Skeletal muscle satellite cell (primary cell): ENCODE measurements at regions not wholly inside any gene's neighbourhood (a gene's known extent, or its start where the extent isn't known, plus 50 kb on each side); places are given as distances from the start of the nearest gene placed in this dataset.

Experiments used
- H3K27me3 ChIP-seq: 2 replicates; pipeline ENCODE4 v1.7.0; 2013; ENCODE audit warnings: low read length; ENCODE audit not compliant: control insufficient read depth, insufficient read depth
- H3K36me3 ChIP-seq: 2 replicates; pipeline ENCODE4 v1.7.0; 2013; ENCODE audit warnings: mild to moderate bottlenecking, control low read depth, low read length; ENCODE audit not compliant: insufficient read depth
- H3K4me1 ChIP-seq: 2 replicates; pipeline ENCODE4 v1.7.0; 2013; ENCODE audit warnings: low read length; ENCODE audit not compliant: control insufficient read depth, insufficient read depth
- H3K4me2 ChIP-seq: 2 replicates; pipeline ENCODE4 v1.7.0; 2013; ENCODE audit warnings: mild to moderate bottlenecking, low read length
- H3K4me3 ChIP-seq: 2 replicates; pipeline ENCODE4 v1.7.0; 2013; ENCODE audit warnings: low read length
- H3K9ac ChIP-seq: 2 replicates; pipeline ENCODE4 v1.7.0; 2013; ENCODE audit warnings: mild to moderate bottlenecking, low read depth, low read length, moderate library complexity
- H3K9me3 ChIP-seq: replicated peaks from 2 replicates; pipeline ENCODE4 v1.7.0; 2013; ENCODE audit warnings: mild to moderate bottlenecking, control low read depth, low read length

DNA sequence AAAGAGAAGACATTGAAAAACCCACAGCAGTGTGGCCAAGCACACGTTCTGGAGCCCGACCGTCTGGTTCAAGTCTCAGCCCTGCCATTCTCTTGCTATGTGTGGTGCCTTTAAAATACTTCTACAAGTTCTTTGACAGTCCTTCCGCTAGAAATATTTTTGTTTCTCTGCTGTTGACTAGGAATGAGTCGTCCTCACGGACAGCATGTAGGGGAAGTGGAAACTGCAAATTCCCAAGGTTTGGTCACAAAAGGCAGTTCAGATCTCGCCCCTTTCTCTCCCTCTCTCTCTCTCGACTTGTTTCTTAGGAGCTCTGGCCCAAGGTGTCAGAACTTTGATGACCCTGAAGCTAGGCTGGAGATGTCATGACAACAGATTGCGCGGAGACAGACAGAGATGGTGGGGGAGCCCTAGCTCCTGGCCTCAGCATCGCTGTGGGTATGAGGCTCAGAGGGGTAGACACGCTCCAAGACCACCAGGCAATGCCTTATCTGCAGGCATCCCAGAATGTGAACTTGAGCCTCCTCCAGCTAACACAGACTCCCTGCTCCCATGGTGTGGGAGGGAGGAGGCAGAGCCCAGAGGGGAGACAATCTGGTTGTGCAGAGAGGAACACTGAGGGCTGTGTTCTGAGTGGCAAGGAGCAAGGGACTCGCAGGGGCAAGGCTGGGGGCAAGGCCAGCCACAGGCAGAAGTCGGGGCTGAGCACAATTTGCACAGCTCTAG lies 368.9 kb upstream of the SULF2 start:
- Histone ChIP-seq H3K27me3 (no peaks in the 10 kb centered on the region), H3K9me3 (peaks cover 9% of the 10 kb centered on the region), H3K36me3 (no peaks in the 10 kb centered on the region), H3K4me3 (no peak overlapping the region), H3K4me2 (no peak overlapping the region), H3K9ac (no peak overlapping the region), H3K4me1 (no peaks in the 10 kb centered on the region)

DNA sequence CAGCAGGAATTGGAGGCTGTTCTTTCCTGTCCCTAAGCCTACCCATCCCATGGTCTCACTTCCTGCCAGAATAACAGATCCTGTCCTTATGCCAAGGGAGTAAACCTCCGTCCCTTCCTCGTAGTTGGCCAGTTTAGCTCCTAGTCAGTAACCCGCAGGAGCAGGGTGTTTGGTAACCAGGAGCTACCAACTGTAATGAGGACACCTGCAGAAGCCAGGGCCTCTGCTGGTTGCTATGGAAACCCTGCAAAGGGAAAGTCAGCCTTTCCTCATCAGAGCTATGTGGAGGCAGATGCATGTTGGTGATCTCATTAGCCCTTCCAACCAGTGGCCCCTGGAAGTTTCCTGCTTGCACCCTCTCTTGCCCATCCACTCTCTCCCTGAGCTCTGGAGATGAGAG lies 368.2 kb upstream of the SULF2 start:
- Histone ChIP-seq H3K36me3 (no peaks in the 10 kb centered on the region), H3K4me3 (no peak overlapping the region), H3K9me3 (peaks cover 9% of the 10 kb centered on the region), H3K27me3 (no peaks in the 10 kb centered on the region), H3K4me2 (no peak overlapping the region), H3K9ac (no peak overlapping the region), H3K4me1 (no peaks in the 10 kb centered on the region)

DNA sequence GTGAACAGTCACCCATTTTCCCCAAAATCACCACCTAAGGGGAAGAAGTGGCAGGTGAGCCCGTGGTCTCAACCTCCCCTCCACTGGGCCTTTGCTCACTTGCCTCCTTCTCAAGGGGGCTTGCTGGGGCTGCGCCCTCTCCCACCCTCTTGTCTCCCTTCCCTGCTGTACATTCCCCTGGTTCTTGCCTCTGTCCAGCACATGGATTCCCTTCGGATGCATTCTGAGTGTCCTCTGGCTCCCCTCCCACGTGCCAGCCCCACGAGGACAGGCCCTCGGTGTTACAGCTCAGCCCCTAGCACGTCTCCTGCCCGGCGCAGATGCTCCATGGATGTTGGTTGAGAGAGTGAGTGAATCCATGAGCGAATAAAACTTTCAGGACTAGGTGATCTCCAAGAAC lies 367.8 kb upstream of the SULF2 start:
- no peaks in the 10 kb centered on the region for H3K27me3 ChIP-seq
- no peak overlapping the region for H3K9ac ChIP-seq
- no peaks in the 10 kb centered on the region for H3K36me3 ChIP-seq
- no peak overlapping the region for H3K4me2 ChIP-seq
- no peak overlapping the region for H3K4me3 ChIP-seq
- peaks cover 9% of the 10 kb centered on the region for H3K9me3 ChIP-seq
- H3K4me1 ChIP-seq: no peaks in the 10 kb centered on the region

DNA sequence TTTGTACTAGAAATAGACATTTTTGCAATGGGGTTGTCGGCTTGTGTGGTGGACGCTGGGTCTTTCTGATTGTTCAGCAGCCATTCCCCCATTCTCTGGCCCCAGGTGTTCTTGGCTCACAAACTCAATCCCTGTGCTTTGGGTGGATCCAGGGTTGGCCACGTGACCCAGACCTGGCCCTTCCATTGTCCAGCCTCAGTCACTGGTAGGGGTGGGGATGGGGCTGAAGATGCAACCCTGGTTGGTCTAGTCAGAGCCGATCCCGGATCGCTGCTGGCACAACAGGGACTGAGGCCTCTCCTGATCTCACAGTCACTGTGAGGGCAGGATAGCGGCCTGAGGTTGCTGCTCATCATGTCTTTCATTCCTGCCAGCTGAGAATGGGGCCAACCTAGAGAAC lies 365.3 kb upstream of the SULF2 start:
- H3K4me1 ChIP-seq: no peaks in the 10 kb centered on the region
- peaks cover 9% of the 10 kb centered on the region for H3K9me3 ChIP-seq
- H3K36me3 ChIP-seq: no peaks in the 10 kb centered on the region
- no peaks in the 10 kb centered on the region for H3K27me3 ChIP-seq
- H3K4me3 ChIP-seq: no peak overlapping the region
- no peak overlapping the region for H3K4me2 ChIP-seq
- no peak overlapping the region for H3K9ac ChIP-seq

DNA sequence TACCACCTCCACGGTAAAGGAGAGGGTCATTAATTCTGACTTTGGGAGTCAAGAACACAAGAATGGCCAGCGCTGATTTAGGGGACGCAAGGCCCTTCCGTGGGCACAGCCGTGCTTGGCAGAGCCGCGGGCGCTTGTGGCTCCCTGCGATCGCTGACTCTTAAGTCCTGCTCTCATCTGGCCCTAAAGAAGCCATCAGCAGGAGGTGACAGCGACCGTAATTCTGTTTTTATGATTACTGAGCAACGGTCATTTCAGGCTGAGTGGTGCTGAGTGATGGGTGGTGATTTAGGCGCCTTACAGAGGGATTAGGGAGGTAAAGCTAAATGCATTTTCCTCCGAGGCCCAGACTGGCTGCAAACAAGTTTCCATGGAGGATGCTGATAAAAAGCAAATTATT lies 364.6 kb upstream of the SULF2 start:
- Histone ChIP-seq H3K9ac (no peak overlapping the region), H3K9me3 (peaks cover 9% of the 10 kb centered on the region), H3K4me3 (no peak overlapping the region), H3K4me1 (no peaks in the 10 kb centered on the region), H3K36me3 (no peaks in the 10 kb centered on the region), H3K27me3 (no peaks in the 10 kb centered on the region), H3K4me2 (no peak overlapping the region)

DNA sequence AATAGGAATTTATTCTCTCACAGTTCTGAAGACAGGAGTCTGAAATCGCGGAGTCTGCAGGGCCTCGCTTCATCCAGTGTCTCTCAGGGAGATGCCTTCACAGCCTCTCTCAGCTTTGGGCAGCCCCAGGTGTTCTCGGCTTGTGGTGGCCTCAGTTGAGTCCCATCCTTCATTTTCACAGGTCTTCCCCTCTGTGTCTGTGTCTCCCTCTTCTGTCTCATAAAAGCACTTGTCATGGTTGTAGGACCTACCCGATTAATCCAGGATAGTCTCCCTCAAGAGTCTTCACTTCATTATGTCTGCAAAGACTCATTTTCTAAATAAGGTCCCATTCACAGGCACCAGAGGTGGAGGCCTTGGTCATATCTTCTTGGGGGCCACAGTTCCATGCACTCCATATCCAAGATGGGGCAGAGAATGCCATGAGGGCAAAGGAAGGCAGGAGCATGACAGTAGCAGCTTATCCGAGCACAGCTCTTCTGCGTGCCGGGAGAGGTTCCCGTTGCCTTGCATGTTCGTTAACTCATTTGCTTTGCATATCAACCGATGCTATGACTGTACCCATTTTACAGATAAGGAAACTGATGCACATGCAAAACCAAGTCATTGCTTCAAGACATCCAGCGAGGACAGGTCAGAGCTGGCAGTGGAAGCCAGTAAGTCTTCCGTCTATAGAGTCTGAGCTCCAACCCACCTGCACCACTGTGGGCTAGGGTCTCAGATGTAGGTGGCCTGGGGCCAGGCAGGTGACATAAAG lies 363.8 kb upstream of the SULF2 start:
- Histone ChIP-seq H3K36me3 (no peaks in the 10 kb centered on the region), H3K4me2 (no peak overlapping the region), H3K9ac (no peak overlapping the region), H3K4me1 (no peaks in the 10 kb centered on the region), H3K9me3 (peaks cover 9% of the 10 kb centered on the region), H3K27me3 (no peaks in the 10 kb centered on the region), H3K4me3 (no peak overlapping the region)

DNA sequence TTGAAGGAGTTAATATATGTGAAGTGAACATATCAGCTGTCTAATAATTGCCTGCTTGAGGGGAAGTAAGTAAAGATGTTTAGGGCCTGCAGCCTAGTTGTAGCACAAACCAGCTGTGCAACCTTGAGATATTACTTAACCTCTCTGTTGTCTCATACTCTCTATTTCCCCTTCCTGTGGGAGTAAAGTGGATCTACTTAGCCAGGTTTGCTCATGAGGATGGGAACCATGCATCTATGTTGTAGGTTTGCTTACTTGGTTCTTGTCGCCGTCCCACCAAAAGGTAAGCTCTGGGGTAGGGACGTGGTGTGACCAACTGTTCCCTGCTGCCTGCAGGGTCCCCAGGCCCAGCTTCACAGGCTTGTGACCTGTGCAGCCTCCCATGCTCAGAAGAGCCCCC lies 362.7 kb upstream of the SULF2 start:
- Histone ChIP-seq H3K9me3 (peaks cover 4% of the 10 kb centered on the region), H3K4me1 (no peaks in the 10 kb centered on the region), H3K36me3 (no peaks in the 10 kb centered on the region), H3K9ac (no peak overlapping the region), H3K27me3 (no peaks in the 10 kb centered on the region), H3K4me3 (no peak overlapping the region), H3K4me2 (no peak overlapping the region)

DNA sequence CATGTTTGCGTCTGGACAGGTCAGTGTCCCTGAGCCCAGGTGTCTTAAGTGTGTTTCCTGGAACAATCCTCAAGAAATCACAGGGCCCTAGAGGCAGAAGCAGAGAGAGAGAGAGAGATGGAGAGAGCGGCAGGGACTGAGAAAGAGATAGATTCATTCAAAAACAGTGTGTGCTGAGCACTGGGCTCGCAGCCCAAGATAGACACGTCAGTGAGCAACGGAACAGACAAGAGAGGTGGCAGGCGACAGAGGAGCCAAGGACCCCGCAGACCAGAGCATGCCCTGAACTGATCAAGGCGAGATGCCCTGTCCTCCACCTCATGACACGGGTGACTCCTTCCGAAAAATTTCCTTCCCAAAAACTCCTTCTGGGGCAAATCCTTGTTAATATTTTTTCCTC lies 362.0 kb upstream of the SULF2 start:
- H3K27me3 ChIP-seq: no peaks in the 10 kb centered on the region
- no peaks in the 10 kb centered on the region for H3K36me3 ChIP-seq
- H3K4me2 ChIP-seq: no peak overlapping the region
- H3K9me3 ChIP-seq: peaks cover 4% of the 10 kb centered on the region
- H3K4me3 ChIP-seq: no peak overlapping the region
- H3K4me1 ChIP-seq: no peaks in the 10 kb centered on the region
- no peak overlapping the region for H3K9ac ChIP-seq

DNA sequence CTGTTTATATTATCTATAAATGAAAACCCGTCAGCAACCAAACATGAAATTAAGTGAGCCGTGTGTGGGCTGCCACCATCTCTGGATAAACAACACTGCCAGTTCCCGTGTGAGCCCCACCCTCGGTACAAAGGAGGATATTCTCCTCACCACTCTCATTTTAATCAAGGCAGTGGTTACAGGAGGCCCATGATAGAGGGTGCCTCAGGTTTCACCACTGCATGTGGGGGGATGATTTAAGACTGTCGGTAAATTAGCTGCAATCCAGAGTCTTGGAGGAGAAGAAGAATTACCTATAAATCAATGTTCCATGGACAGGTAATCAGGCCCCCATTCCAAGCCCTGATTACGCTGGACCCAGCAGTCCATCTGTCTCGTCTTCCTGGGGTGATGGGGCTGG lies 361.6 kb upstream of the SULF2 start:
- peaks cover 4% of the 10 kb centered on the region for H3K9me3 ChIP-seq
- H3K9ac ChIP-seq: no peak overlapping the region
- H3K4me3 ChIP-seq: no peak overlapping the region
- no peaks in the 10 kb centered on the region for H3K4me1 ChIP-seq
- H3K36me3 ChIP-seq: no peaks in the 10 kb centered on the region
- no peaks in the 10 kb centered on the region for H3K27me3 ChIP-seq
- H3K4me2 ChIP-seq: no peak overlapping the region

DNA sequence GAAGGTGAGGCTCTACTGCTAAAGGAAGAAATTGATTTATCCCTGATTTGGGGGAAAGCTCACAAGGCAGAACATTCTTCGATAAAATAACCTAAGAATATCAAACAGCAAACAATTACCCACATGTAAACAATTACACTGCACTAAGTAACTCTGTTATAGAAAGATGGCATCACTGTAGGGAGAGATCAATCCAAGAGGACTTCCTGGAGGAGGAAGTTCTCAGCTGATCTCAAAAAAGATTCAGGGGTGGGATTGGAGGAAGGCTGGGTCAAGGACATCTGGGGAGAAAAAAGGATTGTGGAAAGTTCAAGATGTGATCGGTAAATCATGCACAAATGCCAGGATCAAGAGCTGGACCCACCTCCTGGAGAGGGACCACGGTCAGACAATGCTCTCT lies 361.0 kb upstream of the SULF2 start:
- Histone ChIP-seq H3K9ac (no peak overlapping the region), H3K4me1 (no peaks in the 10 kb centered on the region), H3K9me3 (peaks cover 4% of the 10 kb centered on the region), H3K27me3 (no peaks in the 10 kb centered on the region), H3K36me3 (no peaks in the 10 kb centered on the region), H3K4me2 (no peak overlapping the region), H3K4me3 (no peak overlapping the region)

DNA sequence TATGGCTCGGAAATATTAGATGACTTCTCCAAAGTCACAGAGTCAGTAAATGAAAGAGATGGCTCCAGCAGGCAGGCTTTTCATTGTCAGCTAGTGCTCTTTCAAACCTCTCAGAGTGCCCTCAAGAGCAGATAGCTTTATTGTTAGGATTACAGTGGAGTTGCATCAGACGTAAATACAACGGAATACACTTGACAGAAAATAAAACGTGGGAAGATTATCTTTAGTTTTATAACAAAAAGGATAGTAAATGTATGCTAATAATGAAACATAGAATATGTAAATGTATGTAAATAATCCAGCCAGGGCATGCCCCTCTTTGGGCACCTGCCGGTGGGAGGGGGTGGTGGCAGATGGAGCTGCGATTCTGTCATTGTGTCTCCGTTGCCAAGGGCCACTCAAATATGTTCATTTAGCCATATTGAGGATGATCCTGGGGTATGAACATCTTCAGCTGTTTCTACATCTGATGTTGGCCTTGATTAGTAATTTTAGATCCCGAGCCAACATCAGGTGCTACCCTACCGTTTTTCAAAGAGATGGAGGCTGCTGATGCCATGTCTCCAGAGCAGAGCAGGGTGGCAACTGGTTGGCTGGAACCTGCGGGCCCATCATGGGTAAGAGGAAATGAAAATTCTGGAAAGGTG lies 358.3 kb upstream of the SULF2 start:
- H3K9ac ChIP-seq: no peak overlapping the region
- no peaks in the 10 kb centered on the region for H3K4me1 ChIP-seq
- no peak overlapping the region for H3K4me3 ChIP-seq
- no peaks in the 10 kb centered on the region for H3K27me3 ChIP-seq
- H3K4me2 ChIP-seq: no peak overlapping the region
- H3K36me3 ChIP-seq: no peaks in the 10 kb centered on the region
- no peaks in the 10 kb centered on the region for H3K9me3 ChIP-seq

DNA sequence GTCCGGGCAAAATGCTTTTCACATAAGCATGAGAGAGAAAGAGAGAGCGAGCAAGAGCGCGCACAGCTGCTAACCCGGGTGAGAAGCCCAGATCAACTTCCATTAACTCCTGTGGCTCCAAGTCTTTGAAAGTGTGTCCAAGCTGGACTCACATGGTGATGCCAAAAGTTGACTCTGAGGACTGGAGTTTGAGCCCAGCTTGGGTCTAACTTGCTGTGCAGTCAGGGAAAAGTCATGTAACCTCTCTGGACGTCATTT lies 357.2 kb upstream of the SULF2 start:
- Histone ChIP-seq H3K9ac (no peak overlapping the region), H3K9me3 (no peaks in the 10 kb centered on the region), H3K4me3 (no peak overlapping the region)

More for the DNA sequence above, 357.2 kb upstream of the SULF2 start:
- Histone ChIP-seq H3K36me3 (no peaks in the 10 kb centered on the region), H3K4me1 (no peaks in the 10 kb centered on the region), H3K4me2 (no peak overlapping the region), H3K27me3 (no peaks in the 10 kb centered on the region)
